ENCODE measurements at regions not wholly inside any gene's neighbourhood (a gene's known extent, or its start where the extent isn't known, plus 50 kb on each side); places are given as distances from the start of the nearest gene placed in this dataset.

GRCh38 chr5:2176581-2176980 lies 293.9 kb upstream of the IRX4 start:
- no peak for DNase-seq (ENCODE audit: low read depth in 1 of 2, low spot score in 1 of 2)

DNA sequence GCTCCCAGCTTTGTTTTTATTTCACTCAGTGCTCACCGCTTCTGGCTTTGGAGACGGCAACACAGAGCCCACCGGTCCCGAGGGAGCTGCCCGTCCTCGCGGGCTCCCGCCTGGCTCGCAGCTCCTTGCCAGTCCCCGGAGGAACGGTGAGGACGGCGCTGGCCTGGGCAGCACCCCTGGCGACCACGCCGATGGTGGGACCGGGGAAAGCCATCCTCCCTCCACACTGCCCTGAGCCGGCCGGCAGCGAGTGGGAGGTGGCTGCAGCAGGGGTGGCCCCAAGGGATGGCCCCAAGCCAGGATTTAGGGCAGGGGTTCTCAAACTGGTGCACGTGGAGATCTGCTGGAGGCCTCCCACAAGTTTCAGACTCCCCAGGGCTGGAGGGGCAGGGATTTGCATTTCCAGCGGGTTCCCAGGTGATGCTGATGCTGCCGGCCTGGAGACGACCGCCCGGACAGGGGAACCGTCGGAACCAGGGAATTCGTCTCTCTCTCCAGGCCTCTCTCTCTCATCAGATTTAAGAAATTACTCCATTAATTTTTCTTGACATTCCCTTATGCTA lies 293.2 kb upstream of the IRX4 start:
- no peak for DNase-seq (ENCODE audit: low read depth in 1 of 2, low spot score in 1 of 2)

DNA sequence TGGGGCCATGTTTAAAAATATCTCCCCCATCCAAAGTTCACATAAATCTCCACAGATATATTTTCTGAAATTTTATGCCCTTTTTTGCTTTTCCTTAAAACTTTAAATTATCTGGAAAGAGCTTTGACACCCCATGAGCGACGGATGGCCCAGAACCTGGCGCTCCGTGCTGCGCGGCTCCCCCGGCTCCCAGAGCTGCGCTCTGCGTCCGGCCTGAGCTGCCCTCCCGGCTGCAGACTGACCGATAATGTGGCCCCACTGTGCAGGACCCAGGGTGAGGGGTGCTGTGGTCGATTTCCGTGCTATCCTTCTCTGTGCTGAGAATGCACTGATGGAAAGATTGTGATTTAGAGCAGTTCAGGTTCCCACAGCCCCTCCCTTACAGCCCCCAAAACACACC lies 292.3 kb upstream of the IRX4 start:
- no peak for DNase-seq (ENCODE audit: low read depth in 1 of 2, low spot score in 1 of 2)

- no peak for DNase-seq (ENCODE audit: low read depth in 1 of 2, low spot score in 1 of 2)
Measured at GRCh38 chr5:2174538-2174937, 291.8 kb upstream of the IRX4 start.

DNA sequence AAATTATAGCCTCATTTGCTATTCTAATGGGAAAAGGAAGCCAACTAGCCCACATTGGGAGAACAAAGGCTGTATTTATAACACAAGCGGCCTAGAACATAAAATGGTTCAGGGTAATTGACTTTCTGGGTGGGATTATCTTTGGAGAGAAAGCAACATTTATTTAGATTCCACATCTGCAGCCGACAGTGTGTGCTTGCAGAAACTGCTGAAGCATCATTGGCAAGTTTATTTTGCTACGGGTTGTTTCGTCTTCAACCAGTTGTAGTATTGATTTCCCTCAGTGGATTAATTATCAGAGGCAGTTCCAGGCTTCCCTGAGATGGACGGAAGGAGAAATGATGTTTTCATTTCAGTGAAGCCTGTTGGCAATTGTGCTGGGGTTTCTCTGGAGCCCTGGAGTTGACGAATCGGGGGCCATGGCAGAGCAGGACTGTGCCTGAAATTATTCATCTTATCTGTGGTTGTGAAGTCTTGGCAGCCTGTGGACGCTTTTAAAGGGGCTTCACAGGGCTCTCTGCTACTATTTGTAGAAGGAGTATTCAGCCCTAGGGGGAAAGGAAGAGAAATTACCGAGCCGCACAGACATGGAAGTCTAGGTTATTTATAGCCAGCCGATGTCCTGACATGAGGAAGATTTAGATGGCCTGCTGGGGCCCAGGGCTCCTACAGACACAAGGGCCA lies 290.6 kb upstream of the IRX4 start:
- no peak for DNase-seq (ENCODE audit: low read depth in 1 of 2, low spot score in 1 of 2)

- no peak for DNase-seq (ENCODE audit: low read depth in 1 of 2, low spot score in 1 of 2)
Measured at GRCh38 chr5:2172471-2172870, 289.7 kb upstream of the IRX4 start.

- no peak for DNase-seq (ENCODE audit: low read depth in 1 of 2, low spot score in 1 of 2)
Measured at GRCh38 chr5:2170761-2171160, 288.0 kb upstream of the IRX4 start.

DNA sequence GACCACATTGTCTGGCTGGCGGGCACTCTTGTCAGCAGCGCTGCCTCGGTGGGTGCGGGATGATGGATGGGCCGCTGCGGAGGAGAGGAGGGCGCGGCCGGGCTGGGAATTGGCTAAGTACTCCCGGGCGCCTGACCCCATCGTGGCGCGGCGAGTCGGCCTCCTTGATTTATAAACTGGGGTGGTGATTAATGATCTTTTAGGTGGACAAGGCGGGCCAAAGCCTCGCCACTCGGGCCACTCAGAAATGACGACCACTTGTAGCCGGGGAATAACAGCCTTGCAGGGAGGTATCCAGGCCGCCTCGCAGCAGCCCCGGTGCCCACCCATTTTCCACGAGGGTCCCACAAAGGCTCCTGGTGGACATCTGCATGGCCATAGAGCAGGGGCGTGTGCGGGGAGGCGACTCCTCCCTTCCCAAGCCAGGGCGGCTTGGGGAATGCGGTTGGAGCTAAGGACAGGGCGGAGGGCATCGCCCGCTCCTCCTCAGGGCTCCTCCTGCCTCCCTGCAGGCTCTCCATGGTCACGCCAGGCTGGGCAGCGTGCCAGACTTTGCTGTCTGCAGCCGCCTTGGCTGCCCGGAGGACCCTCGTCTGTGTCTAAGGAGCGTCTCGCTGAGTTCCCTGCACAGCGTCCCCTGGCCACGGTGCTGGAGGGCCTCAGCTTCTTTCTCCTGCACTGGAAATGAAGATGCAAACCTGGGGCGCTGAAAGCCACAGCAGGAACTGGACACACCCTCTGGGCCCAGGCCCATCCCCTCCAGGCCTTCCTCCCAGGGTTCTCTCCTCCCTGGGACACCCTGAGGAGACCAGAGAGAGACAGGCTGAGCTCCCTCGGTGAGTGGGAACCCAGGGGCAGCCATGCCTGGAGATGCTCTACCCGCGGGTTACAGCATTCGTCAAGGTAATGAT lies 287.4 kb upstream of the IRX4 start:
- no peak for DNase-seq (ENCODE audit: low read depth in 1 of 2, low spot score in 1 of 2)

DNA sequence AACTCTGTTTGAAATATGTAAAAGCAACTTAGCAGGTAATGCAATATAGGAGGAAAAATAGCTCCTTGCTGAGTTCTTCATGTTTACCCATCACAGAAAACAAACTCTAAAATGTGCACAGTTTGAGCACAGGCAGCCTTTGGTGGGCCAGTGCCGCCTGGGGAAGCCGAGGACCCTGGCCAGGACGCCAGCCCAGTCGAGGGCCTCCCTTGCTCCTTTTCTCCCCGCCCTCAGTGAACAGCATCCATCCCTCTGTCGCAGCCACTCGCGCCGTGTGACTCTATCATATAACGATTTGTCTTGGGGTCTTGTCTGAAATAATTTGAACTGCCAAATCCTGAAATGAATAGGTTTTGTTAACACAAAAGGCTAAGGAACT lies 286.7 kb upstream of the IRX4 start:
- no peak for DNase-seq (ENCODE audit: low read depth in 1 of 2, low spot score in 1 of 2)

- DNase-seq (ENCODE audit: low read depth in 1 of 2, low spot score in 1 of 2): no peak
Measured at GRCh38 chr5:2168601-2169429, 286.1 kb upstream of the IRX4 start.

DNA sequence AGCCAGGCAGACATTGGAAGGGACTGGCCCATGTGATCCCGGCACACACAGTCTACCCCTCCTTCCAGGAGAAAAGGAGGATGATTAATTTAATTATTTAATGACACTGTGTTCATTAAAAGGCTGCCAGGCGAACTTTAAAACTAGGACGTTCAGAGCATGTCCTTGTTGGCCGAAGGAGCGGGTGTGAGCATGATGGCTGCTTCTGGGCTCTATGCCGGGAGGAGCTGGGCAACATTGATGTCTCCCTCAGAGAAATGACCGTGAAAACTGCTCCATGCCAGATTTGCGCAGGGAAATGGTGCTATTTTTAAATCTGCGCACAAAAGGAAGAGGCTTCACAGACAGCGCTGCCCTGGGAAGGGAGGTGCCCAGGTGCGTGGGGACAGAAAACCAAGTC lies 284.9 kb upstream of the IRX4 start:
- DNase-seq (ENCODE audit: low read depth in 1 of 2, low spot score in 1 of 2): no peak

GRCh38 chr5:2166979-2167377 lies 284.3 kb upstream of the IRX4 start:
- DNase-seq (ENCODE audit: low read depth in 1 of 2, low spot score in 1 of 2): no peak

DNA sequence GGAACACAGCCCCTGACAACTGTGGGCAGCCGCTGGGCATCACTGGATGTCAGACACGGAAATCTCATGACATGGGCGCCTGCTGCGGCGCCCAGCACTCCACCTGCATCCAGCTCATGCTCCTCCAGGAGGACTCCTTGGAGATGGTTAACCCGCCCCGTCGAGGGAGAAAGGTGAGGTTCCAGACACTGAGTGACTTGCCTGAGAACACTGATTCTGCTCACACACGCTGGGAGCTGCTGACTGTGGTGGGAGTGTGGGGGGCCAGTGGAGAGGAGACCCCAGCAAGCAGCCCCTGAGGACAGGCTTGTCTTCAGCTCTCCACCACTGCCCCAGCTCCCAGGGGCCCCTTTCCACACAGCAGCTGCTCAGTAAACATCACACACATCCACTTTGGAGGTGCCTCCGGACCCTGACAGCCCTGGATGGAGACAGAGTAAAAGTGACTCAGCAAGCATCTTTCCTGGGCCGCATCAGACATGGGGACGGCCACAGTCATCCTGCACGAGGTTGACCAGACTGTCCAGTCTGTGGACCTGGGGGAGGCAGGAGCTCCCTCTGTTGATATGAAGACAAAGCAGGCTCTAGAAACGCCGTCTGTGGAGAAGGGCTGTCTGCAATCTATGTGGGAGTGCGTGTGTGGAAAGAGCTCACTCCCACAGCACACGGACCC lies 283.7 kb upstream of the IRX4 start:
- no peak for DNase-seq (ENCODE audit: low read depth in 1 of 2, low spot score in 1 of 2)

DNA sequence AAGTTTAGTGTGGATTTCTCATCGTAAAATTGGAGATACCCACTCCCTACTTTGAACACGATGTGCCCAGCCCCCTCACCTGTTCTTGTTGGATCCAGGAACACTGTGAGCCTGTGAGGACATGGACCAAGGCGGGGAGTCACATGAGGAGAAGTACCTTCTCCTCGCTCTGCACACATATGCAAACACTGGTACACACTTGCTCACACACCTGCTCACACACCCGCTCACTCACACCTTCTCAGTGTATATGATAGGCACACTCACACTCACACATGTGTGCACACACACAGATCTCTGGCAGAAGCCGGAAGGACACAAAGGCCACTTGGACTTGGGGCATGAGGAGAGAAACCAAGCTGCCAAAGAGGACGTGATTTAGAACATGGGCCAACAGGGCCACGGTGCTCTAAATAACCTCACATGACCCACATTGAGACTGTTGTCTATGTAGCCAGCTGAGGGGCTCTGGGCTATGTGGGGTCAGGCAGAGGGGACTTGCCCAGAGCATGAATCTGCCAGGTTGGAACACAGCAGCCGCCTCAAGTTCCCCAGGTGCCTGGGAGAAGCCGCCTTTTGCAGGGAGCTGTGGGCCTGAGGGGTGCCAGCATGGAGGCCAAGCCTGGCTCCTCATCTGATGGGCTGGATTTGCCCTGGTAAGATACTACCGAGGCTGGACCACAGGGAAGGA lies 283.0 kb upstream of the IRX4 start:
- DNase-seq (ENCODE audit: low read depth in 1 of 2, low spot score in 1 of 2): no peak

- DNase-seq (ENCODE audit: low read depth in 1 of 2, low spot score in 1 of 2): no peak
Measured at GRCh38 chr5:2165203-2165602, 282.5 kb upstream of the IRX4 start.

- DNase-seq (ENCODE audit: low read depth in 1 of 2, low spot score in 1 of 2): no peak
Measured at GRCh38 chr5:2164586-2164985, 281.9 kb upstream of the IRX4 start.

GRCh38 chr5:2163940-2164490 lies 281.3 kb upstream of the IRX4 start:
- no peak for DNase-seq (ENCODE audit: low read depth in 1 of 2, low spot score in 1 of 2)

DNA sequence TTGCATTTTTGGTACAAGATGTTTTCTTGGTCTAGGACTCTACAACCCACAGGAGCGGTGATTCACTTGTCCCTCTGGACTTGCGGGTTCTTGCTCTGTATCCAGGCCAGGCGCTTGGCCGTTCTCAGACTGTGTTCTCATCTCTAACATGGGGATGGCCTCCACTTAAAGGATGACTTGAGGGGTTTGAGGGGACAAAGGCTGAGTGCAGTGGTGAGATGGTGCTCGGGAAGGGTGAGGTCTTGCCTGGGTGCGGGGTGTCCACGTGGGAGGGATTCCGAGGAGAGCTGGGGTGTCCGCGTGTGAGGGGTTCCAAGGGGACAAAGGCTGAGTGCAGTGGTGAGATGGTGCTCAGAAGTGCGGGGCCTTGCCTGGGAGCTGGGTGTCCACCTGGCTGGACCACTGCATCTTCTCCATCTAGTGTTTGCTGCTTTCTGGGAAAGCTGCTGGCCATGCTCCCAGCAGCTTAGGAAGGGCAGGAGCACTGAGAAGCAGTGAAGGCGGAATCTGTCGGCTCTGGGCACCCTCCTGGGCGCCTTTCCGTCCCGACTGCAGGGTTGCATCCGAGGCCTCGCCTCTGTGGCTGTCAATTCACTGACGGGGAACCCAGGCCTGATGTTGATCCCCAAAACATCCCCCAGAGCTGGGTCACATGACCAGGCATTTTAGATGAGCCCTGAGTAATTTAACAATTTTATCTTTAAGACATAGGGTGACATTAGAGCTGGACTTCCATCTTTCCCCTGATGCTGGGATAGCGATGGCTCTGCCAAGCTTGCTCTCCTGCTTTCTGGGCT lies 280.5 kb upstream of the IRX4 start:
- no peak for DNase-seq (ENCODE audit: low read depth in 1 of 2, low spot score in 1 of 2)

DNA sequence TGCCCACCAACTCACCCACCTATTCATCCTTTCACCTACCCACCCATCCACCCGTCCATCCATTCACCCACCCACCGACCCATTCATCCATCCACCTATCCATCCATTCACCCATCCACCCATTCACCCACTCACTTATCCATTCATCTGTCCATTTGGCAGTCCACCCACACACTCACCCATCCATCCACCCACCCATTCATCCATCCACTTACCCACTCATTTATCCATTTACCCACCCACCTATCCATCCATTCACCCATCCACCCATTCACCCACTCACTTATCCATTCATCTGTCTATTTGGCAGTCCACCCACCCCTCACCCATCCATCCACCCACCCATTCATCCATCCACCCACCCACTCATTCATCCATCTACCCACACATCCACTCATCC lies 278.1 kb upstream of the IRX4 start:
- DNase-seq (ENCODE audit: low read depth in 1 of 2, low spot score in 1 of 2): no peak

Data from stimulated activated CD4-positive, alpha-beta T cell treated with anti-CD3 and anti-CD28 coated beads, Interleukin-15, amount 100 ng/mL, for 1 hour (primary cell).